ENCODE measurements at regions not wholly inside any gene's neighbourhood (a gene's known extent, or its start where the extent isn't known, plus 50 kb on each side); places are given as distances from the start of the nearest gene placed in this dataset.

- no peak for DNase-seq
These were observed 696.7 kb downstream of the DHX35 start for GRCh38 chr20:39658662-39659409.

- DNase-seq = no peak
These were observed 692.0 kb downstream of the DHX35 start for GRCh38 chr20:39654171-39654570.

- no peak for DNase-seq
These were observed 689.6 kb downstream of the DHX35 start for GRCh38 chr20:39651645-39652325.

- DNase-seq = no peak
These were observed 684.8 kb downstream of the DHX35 start for GRCh38 chr20:39646874-39647413.

- no peak for DNase-seq
These were observed 683.0 kb downstream of the DHX35 start for GRCh38 chr20:39645131-39645530.

- no peak for DNase-seq
These were observed 681.1 kb downstream of the DHX35 start for GRCh38 chr20:39643292-39643691.

GRCh38 chr20:39641423-39641822 lies 679.3 kb downstream of the DHX35 start:
- DNase-seq = no peak

- no peak for DNase-seq
These were observed 678.0 kb downstream of the DHX35 start for GRCh38 chr20:39640147-39640546.

- DNase-seq = no peak
These were observed 676.6 kb downstream of the DHX35 start for GRCh38 chr20:39638731-39639130.

GRCh38 chr20:39633689-39634088 lies 671.5 kb downstream of the DHX35 start:
- DNase-seq = no peak

- DNase-seq = no peak
These were observed 670.6 kb downstream of the DHX35 start for GRCh38 chr20:39632757-39633156.

GRCh38 chr20:39632176-39632575 lies 670.0 kb downstream of the DHX35 start:
- DNase-seq = no peak

- no peak for DNase-seq
These were observed 669.4 kb downstream of the DHX35 start for GRCh38 chr20:39631557-39631956.

GRCh38 chr20:39630215-39630908 lies 668.2 kb downstream of the DHX35 start:
- DNase-seq = no peak

- no peak for DNase-seq
These were observed 665.6 kb downstream of the DHX35 start for GRCh38 chr20:39627765-39628164.

- DNase-seq = no peak
These were observed 662.2 kb downstream of the DHX35 start for GRCh38 chr20:39624316-39624715.

GRCh38 chr20:39623584-39624234 lies 661.6 kb downstream of the DHX35 start:
- DNase-seq = no peak

GRCh38 chr20:39619271-39619785 lies 657.2 kb downstream of the DHX35 start:
- DNase-seq = no peak

GRCh38 chr20:39611901-39612300 lies 649.8 kb downstream of the DHX35 start:
- no peak for DNase-seq

- DNase-seq = no peak
These were observed 645.0 kb downstream of the DHX35 start for GRCh38 chr20:39607141-39607540.

GRCh38 chr20:39605908-39606307 lies 643.8 kb downstream of the DHX35 start:
- no peak for DNase-seq

GRCh38 chr20:39605361-39605760 lies 643.2 kb downstream of the DHX35 start:
- DNase-seq = no peak

- DNase-seq = no peak
These were observed 641.1 kb downstream of the DHX35 start for GRCh38 chr20:39603219-39603618.
